ENCODE measurements at regions not wholly inside any gene's neighbourhood (a gene's known extent, or its start where the extent isn't known, plus 50 kb on each side); places are given as distances from the start of the nearest gene placed in this dataset.
"Not testable (repeated sequence)": the region's sequence is repeated elsewhere in the genome, so short reads cannot be mapped to it uniquely, and the experiment has no call there.

DNA sequence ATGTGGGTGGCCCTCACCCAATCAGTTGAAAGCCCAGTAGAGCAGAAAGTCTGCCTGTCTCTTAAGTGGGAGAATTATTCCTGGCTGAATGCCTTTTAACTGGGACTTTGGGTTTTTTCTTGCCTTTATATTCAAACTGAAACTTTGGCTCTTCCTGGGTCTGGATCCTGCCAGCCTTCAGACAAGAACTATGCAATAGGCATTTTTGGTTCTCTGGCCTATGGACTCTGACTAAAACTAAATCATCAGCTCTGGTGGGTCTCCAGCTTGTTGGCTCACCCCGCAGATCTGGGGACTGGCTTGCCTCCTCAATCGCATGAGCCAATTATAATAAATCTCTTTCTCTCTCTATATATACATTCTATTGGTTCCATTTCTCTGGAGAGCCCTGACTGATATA lies 173.0 kb upstream of the IGF1 start:
- no peak for DNase-seq

DNA sequence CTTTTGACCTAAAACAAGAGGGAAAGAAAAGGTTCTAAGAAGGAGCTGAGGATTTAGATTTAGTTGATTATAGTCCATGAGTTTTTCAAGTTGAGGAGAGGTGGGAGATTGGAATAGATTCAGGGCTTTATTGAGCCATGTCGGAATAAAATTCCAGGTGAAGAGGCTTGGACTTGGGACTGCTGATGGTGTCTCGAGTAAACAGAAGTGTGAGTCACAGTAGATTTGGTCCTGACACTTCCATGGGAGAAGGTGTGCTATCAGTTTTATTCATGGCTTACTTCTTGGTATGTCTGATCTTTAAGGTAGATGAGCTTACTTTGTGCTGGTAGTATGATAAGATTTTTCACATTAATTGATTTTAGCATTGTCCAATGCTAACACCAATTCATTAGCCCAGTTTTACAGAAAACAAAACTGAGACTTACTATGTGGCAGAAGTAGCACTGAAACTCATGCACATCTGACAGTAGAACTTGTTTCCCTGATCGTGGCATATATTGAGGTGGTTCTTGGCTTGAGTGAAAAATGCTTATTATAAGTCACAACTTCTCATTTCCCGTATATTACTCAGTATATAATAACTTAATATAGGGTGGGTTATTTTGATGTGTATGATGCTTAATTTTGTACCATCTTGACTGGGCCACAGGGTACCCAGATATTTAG lies 172.4 kb upstream of the IGF1 start:
- DNase-seq, result no peak

DNA sequence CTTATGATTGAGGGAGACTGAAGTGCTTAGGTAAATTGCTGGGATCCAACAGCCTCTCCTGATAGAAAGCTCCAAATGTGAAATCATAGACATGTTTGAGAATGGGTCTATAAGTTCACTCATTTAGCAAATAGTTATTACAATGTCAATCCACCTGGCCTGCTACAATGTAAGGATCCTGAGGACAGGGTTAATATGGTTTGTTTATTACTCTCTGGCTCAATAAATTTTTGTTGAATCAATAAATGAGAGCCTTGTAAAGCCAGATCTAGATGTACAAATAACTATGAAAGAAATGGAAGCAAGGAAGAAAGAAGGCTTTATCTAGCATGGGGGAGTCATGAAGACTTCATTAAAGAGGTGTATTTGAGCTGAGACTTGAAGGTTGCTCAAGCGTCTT lies 165.6 kb upstream of the IGF1 start:
- no peak for DNase-seq

DNA sequence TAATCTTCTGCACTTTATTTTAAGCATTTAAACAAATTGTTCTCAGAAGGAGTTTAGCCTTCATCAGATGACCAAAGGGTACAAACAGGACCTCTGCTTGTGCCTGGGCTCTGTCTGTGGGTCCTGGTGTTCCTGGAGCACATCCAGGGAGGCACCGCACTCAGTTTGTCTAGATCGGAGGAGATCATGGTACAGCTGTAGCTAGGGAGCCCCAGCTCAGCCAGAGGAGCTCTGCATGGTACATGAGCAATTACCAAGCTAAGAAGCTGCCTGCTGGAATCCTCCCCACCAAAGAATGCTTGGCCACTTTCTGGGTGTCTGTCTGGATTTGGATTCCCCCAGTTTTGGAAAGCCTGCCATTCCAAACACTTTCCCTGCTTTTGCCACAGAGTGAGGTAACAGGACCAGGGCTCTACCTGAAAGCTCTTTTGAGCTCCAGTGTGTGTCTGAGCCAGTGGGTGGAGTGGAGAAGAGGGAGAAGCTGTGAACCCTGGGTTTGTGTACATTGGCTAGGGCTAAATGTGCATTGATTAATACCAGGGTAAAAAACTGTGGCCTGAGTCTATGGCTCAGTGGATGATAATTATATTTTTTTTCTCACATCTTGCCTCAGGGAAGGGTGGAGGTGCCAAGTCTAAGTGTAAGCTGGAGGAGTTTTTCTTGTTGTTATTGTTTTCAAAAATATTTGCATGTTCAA lies 163.7 kb upstream of the IGF1 start:
- DNase-seq, result no peak

DNA sequence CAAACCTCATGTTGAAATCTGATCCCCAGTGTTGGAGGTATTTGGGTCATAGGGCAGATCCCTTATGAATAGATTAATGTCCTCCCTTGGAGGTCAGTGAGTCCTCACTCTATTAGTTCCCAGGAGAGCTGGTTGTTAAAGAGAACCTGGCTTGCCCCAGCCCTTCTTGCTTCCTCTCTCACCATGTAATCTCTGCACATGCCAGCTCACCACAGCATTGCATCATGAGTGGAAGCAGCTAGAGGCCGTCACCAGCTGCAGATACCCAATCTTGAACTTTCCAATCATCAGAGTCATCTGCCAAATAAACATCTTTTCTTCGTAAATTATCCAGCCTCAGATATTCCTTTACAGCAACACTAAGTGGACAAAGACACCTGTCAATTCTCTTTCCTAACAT lies 161.8 kb upstream of the IGF1 start:
- no peak for DNase-seq

DNA sequence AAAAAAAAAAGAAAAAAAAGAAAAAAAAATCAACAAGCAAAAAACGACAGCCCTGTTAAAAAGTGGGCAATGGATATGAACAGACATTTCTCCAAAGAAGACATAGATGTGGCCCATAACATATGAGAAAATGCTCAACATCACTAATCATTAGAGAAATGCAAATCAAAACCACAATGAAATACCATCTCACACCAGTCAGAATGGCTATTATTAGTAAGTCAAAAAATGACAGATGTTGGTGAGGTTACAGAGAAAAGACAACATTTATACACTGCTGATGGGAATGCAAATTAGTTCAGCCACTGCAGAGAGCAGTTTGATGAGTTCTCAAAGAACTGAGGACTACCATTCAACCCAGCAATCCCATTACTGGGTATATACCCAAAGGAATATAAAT lies 160.3 kb upstream of the IGF1 start:
- not testable (repeated sequence) for DNase-seq

DNA sequence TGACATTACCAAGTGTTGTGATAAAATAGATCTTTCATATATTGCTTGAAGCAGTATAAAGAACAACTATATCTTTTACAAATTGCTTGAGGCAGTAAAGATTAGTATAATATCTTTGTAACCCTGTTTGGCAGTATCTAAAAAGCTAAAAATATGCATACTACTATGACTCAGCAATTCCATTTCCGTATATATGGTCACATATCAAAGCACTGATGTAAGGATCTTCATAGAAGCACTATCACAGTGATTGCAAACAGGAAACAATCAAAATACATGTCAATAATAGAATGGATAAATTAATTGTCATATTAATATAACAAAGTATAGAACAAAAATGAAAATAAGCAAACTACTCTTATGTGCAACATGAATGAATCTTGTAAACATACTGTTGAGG lies 158.4 kb upstream of the IGF1 start:
- no peak for DNase-seq

DNA sequence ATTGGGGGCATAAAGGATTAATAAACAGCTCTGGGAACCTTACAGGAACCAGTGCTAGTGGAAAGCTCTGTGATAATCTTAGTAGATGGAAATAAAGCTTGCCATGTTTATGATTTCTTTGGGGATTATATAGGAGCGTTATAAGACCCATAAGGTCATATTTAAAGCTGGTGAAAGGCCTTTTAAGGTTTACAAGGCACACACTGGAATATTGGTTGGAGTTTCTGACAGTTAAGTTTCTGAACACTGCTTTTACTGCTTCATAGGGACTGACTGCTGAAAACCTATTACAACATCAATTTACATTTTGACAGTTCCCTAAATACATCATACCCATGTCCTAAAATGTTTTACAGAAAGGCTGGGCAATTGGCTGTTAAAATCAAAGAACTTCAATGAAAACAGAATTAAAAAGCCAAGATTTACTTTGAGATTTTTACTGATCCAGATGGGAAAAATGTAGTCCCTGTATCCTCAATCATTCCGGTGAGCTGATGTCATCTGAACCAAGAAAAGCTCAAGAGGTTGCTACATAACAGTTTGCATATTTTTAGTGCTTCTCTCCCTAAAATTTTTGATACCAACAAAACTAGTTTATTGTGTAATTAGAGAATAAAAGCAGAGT lies 153.7 kb upstream of the IGF1 start:
- DNase-seq, result no peak

DNA sequence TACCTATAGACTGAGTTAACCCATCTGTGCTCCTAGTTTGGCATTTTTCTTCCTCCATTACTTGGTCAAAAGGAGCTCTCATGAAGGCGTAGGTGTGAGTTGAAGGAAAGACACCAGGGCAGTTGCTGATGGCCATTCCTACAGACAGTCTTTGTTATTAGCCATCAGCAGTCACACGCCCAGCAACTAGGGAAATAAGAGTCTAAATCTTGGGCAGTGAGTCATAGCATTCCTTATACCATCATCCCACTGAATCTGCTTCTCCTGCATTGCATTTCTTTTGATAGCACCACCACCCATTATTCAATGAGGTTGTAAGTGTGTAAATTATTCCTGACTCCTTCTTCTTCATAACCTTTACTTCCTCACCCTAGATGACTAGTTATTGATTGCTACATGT lies 150.9 kb upstream of the IGF1 start:
- DNase-seq, result no peak

DNA sequence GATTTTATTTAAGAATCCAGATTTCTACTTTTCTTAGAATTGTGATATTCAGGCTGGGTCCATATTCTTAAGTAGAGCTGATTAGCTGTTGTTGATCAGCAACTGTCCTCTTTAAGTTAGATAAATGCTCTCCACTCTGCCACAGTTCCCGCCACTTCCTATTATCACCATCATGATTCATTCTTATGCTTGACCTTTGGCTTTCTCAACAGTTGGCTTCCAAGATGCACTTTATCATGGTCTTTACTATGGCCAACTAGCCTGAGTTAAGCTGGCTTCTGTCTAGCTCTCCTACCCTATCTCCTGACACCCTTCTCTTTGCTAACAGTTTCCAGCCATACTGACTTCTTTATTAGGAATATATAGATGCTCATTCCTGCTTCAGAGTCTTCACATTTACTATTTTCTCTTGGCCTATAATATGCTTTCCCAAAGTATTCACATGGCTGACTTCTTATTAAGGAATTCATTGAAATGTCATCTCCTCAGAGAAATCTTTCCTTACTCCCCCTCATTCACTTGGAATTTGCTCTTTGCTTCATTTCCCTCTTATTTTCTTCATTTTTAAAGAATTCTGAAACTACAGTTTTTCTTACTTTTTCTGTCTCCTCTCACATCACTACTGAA lies 149.0 kb upstream of the IGF1 start:
- no peak for DNase-seq

DNA sequence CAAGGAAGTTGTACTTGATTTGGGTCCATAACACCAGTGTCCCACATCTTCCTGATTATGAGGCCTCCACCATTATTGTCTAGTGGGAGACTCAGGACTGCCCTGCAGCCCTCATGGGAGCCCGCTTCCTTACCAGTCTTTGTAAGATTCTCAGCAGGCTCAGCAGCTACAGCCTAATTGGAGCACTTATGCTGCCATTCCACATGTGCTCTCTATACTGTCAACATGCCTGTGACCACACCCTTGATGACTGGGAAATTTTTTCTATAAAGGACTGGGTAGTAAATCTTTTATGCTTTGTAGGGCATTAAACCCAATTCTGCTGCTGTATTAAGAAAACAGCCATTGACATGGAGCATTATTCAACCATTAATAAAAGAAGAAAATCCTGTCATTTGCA lies 145.5 kb upstream of the IGF1 start:
- DNase-seq, result no peak

DNA sequence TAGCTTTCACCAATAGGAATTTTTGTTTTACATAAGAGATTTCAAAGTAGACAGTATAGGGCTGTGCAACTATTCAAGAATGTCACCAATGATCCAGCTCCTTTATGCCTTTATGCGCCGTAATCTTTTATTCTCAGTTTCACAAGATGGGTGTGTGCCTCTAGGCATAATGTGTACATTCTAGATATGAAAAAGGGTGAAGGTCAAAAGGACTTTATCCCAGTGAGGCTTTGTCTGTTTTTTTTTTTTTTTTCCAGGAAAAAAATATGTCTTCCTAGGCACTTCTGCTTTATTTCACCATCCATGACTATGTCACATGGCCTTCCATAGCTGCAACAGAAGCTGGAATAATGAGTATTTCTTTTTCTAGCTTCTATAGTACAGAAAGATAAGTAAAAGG lies 142.3 kb upstream of the IGF1 start:
- no peak for DNase-seq

DNA sequence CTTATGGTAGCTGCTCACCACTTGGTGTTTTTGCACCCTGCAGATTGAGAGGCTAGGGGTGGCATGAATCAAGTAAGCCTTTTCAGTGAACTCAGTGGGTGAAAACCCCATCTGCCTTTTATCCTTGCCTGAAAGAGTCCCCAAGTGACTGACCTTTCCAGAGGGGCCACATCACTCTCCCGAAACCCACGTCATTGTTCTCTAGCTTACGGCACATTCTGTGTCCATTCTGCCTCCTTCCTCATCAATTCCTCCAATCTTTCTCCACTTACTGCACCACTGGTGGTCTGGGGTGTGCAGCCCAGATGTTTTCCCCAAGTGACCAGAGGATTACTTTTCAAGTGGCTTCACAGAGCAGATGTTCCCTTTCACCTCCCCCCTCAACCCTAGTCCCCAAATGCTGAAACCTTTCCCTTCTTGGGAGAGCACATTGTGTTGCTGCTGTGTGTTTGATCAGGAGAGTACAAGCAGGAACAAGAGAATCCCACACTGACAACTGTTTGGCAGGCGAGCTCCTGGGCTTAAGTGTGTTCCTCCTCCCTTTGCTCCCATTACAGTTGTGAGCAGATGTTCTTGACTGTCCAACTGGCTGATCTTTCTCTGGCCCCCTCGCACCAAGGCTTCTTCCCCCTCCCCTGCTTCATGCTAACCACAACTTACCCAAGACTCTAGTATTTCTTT lies 138.0 kb upstream of the IGF1 start:
- DNase-seq, result no peak

DNA sequence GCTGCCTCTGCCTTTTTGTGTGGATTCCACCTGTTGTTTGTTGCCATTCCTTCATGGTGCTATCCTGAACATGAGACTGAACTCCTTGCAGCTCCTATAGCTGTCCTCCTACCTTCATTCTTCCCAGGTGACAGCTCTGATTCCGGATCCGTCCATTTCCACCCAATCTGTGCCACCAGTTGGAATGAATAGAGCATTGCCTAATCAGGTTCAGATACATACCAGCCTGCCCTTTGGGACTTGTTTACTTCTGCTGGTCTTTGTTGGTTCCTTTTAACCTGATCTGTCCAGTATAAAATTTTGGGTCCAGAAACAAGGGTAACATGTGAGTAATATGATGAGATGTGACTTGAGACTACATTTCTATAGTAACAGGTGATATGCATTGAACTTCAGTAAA lies 136.3 kb upstream of the IGF1 start:
- no peak for DNase-seq

DNA sequence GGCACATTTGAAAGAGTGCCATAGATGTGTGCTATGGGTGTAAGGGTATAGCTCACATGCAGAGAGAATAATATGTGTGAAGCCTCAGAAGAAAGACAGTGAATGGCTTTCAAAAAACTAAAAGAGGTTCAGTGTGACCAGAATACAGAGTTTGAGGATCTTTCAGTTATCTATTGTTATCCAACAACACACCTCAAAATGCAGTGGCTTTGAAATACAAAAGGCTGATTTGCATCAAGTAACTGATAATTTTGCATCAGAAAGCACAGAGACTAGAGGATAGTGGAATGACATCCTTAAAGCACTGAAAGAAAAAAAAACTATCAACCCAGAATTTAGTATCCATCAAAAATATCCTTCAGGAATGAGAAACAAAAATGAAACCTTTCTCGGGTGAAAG lies 131.6 kb upstream of the IGF1 start:
- no peak for DNase-seq

DNA sequence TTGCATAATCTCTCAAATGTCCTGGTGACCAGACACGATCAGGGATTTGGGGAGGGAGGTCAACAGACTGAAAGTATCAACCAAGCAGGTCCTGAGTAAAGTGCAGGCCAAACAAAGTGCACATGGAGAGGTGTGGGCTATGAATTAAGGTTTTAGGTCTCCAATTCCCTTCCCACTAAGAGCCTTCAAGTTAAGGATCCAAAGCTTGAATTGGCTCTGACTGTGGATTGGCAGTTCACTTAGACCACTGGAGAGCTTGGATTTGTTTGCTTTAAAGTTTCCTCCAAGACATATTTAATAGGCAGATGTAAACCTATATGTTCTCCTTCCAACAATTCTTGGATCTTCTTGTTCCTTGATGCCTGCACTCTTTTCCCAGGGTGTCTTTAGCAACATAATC lies 129.6 kb upstream of the IGF1 start:
- DNase-seq, result no peak

DNA sequence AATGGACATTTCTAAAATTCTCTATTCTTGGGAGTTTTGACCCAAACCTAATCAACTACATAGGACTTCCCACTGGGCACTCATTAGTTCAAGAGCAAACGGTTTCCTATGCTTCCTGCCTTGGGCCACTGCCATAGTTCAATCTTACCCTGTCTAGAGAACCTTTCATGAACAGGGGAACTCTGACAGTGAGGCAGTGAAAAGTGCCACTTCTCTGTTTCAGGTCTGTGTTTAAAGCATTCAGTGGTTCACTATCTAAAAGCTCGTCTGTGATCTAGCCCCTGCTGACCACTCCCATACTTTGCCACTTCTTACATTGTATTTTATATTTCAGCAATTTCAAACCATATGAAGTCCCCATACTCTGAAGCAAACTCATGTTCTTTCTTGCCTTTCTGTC lies 122.7 kb upstream of the IGF1 start:
- DNase-seq, result no peak

DNA sequence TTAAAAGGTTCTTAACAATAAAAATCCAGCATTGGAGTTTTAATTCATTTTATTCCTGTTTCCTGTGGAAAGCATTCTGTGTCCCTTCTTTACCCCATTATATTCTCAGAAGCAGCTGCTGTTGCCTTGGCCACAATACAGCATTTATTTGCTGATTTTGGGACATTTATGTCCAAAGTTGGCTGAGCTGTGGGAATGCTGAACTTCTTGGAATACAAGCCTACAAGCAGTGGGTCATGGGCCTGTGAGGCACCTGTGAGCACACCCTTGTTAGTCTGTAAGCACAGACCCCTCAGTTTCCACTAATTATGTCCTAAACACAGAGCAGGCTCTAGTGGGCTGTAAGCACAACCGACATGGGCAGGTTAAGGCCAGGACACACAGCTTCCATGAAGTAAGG lies 122.2 kb upstream of the IGF1 start:
- DNase-seq, result no peak

DNA sequence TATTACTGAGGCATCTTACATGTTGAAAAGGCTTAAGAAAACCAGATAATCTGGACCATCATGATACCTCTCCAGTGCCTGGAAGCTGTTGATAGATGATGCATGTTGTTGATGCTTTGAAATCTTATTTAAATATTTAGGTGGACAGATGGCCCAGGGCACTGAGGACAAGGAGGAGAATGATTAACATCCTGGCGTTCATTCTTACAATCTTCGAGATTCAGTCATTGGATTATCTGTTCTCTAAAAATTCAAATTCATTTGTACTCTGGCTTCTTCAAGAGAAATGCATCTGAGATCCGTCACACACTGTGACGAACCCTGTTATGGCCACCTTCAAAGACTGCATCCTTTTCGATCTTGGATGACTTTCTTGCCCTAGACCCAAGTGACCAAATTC lies 121.3 kb upstream of the IGF1 start:
- no peak for DNase-seq

DNA sequence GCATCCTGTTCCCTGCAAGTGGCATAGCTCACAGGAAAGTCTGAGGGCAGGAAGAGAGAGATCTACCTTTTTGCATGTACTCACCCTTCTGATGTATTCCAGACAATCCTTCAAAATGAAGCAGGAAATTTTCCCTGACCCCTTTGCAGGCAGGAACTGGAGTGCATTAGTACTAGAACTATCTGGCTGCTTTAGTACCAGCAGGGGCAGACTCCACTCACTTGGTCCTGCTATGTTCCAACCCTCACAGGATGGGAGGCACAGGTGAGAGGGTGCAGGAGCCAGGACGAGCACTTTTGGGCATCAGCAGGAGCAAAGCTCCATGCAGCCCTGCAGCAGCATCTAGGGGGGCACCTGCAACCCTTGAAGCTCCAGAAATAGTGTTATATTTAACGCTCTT lies 116.3 kb upstream of the IGF1 start:
- no peak for DNase-seq

DNA sequence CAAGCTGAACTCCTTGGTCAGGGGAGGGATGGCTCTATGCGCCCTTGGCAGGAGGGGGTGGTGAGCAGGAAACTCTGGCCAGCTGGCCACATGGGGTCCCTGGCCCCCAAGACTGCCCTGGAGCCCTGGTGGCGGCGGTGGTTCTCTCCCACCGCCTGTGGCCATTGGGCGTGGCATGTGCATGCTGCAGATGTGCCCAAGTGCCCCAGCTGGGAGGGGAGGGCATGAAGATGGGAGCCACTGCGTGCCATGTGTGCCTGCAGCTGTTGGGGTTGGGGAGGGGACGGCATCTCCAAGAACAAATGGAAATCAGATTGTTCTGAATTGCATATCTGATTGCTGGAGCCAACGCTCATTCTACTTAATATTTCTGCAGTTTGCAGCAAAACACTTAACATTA lies 115.7 kb upstream of the IGF1 start:
- no peak for DNase-seq

DNA sequence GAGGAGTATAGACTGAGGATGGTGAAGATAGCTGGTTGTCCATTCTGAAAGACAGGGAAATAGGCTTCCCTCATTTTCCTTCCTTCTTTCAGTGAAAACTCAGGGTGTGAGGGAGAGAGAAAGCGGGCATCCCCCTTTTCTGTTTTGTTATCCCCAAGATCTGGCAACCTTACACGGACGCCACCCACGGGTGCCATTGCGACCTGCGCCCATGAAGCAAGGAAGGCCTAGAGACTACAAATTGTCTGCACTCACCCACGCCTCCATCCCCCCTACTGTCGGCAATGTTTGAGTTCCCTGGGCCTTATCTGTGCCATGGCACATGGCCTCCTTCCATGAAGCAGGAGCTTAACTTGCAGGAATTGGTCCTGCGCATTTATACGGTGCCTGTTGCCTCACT lies 115.0 kb upstream of the IGF1 start:
- DNase-seq, result no peak

DNA sequence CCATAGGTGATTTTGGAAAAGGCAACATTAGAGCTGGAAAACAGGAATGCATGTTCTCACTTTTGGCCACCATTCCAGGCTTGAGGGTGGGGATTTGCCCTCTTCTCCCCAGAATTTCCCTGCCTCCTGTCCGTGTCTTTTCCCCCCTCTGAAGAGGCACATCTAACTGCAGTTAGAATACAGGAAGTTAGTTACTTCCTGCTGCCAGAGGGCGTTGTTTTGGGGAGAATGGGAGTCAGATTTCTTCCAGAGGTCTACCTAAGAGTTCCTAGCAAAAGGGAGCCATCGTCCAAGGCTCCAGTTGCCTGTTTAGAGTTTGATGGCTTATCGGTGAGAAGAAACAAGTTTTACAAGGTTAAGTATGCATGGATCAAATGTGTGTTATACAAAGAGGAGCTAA lies 112.8 kb upstream of the IGF1 start:
- no peak for DNase-seq

DNA sequence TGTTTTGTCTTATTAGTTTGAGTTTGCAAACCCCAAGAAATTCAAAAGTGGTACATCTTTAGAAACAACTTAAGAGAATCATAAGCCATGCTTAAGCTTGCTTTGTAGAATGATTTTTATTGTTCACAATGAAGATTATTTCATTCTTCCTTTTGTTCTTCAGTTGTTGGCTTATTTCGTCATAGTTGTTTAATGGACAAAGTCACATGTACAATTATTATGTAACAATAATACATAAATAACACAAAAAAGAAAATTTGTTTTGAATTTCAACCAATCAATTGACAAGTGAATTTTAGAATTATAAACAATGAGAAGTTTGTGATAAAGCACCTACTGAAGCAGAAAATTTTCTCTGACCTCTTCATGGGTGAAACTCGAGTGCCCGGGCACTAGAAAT lies 111.8 kb upstream of the IGF1 start:
- no peak for DNase-seq

Measured in T1000 (cell line).